Kidney capillary endothelial cell (primary cell): ENCODE measurements at regions not wholly inside any gene's neighbourhood (a gene's known extent, or its start where the extent isn't known, plus 50 kb on each side); places are given as distances from the start of the nearest gene placed in this dataset.

Experiments
- DNase-seq: peaks from one replicate; pipeline ENCODE4 v3.0.0-alpha.2; 2018; ENCODE audit warnings: low spot score

GRCh38 chr5:93275376-93275775 is 305.6 kb downstream of the NR2F1-AS1 start:
- no peak for DNase-seq

GRCh38 chr5:93274291-93274690 is 306.7 kb downstream of the NR2F1-AS1 start:
- peak; percentile 64 for DNase-seq

GRCh38 chr5:93273176-93273575 is 307.8 kb downstream of the NR2F1-AS1 start:
- DNase-seq, result no peak

GRCh38 chr5:93272108-93272507 is 308.9 kb downstream of the NR2F1-AS1 start:
- DNase-seq, result no peak

- no peak for DNase-seq
Observed at GRCh38 chr5:93267736-93268135, 313.3 kb downstream of the NR2F1-AS1 start.

- DNase-seq, result no peak
Observed at GRCh38 chr5:93267276-93267675, 313.7 kb downstream of the NR2F1-AS1 start.

- no peak for DNase-seq
Observed at GRCh38 chr5:93257616-93258015, 323.4 kb downstream of the NR2F1-AS1 start.

GRCh38 chr5:93255796-93256195 is 325.2 kb downstream of the NR2F1-AS1 start:
- no peak for DNase-seq

- no peak for DNase-seq
Observed at GRCh38 chr5:93252165-93252564, 328.9 kb downstream of the NR2F1-AS1 start.

- DNase-seq, result no peak
Observed at GRCh38 chr5:93251347-93251746, 329.7 kb downstream of the NR2F1-AS1 start.

- DNase-seq, result no peak
Observed at GRCh38 chr5:93250424-93250823, 330.6 kb downstream of the NR2F1-AS1 start.

- peak; percentile 30 for DNase-seq
Observed at GRCh38 chr5:93249651-93250289, 331.2 kb downstream of the NR2F1-AS1 start.

- no peak for DNase-seq
Observed at GRCh38 chr5:93247105-93247504, 333.9 kb downstream of the NR2F1-AS1 start.

- no peak for DNase-seq
Observed at GRCh38 chr5:93246090-93246855, 334.7 kb downstream of the NR2F1-AS1 start.

GRCh38 chr5:93245226-93245625 is 335.8 kb downstream of the NR2F1-AS1 start:
- no peak for DNase-seq

- no peak for DNase-seq
Observed at GRCh38 chr5:93243481-93243880, 337.5 kb downstream of the NR2F1-AS1 start.

- no peak for DNase-seq
Observed at GRCh38 chr5:93240228-93240834, 340.7 kb downstream of the NR2F1-AS1 start.

GRCh38 chr5:93236807-93237421 is 344.1 kb downstream of the NR2F1-AS1 start:
- no peak for DNase-seq

- no peak for DNase-seq
Observed at GRCh38 chr5:93235761-93236160, 345.3 kb downstream of the NR2F1-AS1 start.

GRCh38 chr5:93226202-93226735 is 354.8 kb downstream of the NR2F1-AS1 start:
- DNase-seq, result no peak

GRCh38 chr5:93225748-93226147 is 355.3 kb downstream of the NR2F1-AS1 start:
- DNase-seq, result no peak

GRCh38 chr5:93224624-93225023 is 356.4 kb downstream of the NR2F1-AS1 start:
- no peak for DNase-seq

GRCh38 chr5:93221773-93222172 is 359.2 kb downstream of the NR2F1-AS1 start:
- DNase-seq, result no peak
